HL-60 (cell line): ENCODE measurements at regions not wholly inside any gene's neighbourhood (a gene's known extent, or its start where the extent isn't known, plus 50 kb on each side); places are given as distances from the start of the nearest gene placed in this dataset.

Experiments
- DNase-seq, 2 experiments: peaks; one replicate each; pipeline ENCODE4 v3.0.0-alpha.2; 2010 to 2020; ENCODE audit warnings: low read depth in 1 of 2, low spot score in 1 of 2
- H3K27ac ChIP-seq: fragments of 250-450 bp; sonication (Bioruptor Pico); replicated peaks from 2 replicates; pipeline ENCODE4 v1.5.1; 2020; ENCODE audit warnings: mild to moderate bottlenecking, moderate library complexity
- H3K27me3 ChIP-seq: fragments of 250-450 bp; sonication (Bioruptor Pico); 2 replicates; pipeline ENCODE4 v1.5.1; 2021; ENCODE audit warnings: mild to moderate bottlenecking, moderate library complexity; ENCODE audit not compliant: insufficient read depth, poor library complexity, severe bottlenecking
- H3K4me3 ChIP-seq: replicated peaks from 2 replicates; pipeline ENCODE4 v1.5.1; 2011; ENCODE audit warnings: mild to moderate bottlenecking, control low read depth, low read length; ENCODE audit not compliant: insufficient read depth
- GABPA ChIP-seq: IDR thresholded peaks from 2 replicates; pipeline ENCODE4 v1.6.1; 2012; ENCODE audit warnings: low read depth
- POLR2AphosphoS5 ChIP-seq: IDR thresholded peaks from 2 replicates; pipeline ENCODE4 v1.6.1; 2012; ENCODE audit warnings: low read depth
- REST ChIP-seq: IDR thresholded peaks from 2 replicates; pipeline ENCODE4 v1.6.1; 2012; ENCODE audit warnings: low read depth; ENCODE audit not compliant: insufficient replicate concordance
- SPI1 ChIP-seq: IDR thresholded peaks from 2 replicates; pipeline ENCODE4 v1.6.1; 2012; ENCODE audit warnings: low read depth, mild to moderate bottlenecking, borderline replicate concordance
- TF ChIP-seq, protein P1 (sequence below): IDR thresholded peaks from one replicate; pipeline ENCODE4 v1.5.1; 2011; ENCODE audit warnings: low read length, control low read depth, inconsistent platforms; ENCODE audit not compliant: insufficient read depth

DNA sequence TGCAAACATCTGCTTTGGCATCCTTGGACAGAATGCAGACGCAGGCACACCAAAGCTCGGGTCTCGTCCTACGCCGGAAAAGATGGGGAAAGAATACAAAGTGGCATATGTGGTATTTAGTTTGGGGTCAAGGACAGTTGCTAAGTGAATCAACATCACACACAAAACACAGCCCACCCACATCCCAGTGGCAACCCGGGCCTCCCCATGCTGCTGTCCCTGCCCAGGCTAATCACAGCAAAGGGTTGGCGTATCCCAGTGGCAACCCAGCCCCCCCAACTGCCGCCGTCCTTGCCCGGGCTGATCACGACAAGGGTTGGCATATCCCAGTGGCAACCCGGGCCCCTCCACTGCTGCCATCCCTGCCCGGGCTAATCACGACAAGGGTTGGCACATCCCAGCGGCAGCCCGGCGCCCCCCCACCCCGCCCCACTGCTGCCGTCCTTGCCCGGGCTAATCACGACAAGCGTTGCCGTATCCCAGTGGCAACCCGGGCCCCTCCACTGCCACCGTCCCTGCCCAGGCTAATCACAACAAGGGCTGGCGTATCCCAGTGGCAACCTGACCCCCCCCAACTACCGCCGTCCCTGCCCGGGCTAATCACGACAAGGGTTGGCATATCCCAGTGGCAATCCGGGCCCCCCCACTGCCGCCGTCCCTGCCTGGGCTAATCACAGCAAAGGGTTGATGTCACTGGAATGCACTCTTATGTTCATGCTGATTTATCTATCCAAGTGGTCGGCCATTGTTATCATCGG lies 167.8 kb upstream of the SOX1 start:
- Histone ChIP-seq H3K4me3 (no peak overlapping the region), H3K27me3 (peaks cover 8% of the 10 kb centered on the region), H3K27ac (no peak overlapping the region)
- DNase-seq: no peak
- TF ChIP-seq, protein P1, sequence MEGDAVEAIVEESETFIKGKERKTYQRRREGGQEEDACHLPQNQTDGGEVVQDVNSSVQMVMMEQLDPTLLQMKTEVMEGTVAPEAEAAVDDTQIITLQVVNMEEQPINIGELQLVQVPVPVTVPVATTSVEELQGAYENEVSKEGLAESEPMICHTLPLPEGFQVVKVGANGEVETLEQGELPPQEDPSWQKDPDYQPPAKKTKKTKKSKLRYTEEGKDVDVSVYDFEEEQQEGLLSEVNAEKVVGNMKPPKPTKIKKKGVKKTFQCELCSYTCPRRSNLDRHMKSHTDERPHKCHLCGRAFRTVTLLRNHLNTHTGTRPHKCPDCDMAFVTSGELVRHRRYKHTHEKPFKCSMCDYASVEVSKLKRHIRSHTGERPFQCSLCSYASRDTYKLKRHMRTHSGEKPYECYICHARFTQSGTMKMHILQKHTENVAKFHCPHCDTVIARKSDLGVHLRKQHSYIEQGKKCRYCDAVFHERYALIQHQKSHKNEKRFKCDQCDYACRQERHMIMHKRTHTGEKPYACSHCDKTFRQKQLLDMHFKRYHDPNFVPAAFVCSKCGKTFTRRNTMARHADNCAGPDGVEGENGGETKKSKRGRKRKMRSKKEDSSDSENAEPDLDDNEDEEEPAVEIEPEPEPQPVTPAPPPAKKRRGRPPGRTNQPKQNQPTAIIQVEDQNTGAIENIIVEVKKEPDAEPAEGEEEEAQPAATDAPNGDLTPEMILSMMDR: no peak
- TF ChIP-seq SPI1 (no peak), POLR2AphosphoS5 (no peak)

GRCh38 chr13:111899714-111900389 lies 167.1 kb upstream of the SOX1 start:
- Histone ChIP-seq H3K27me3 (peaks cover 2% of the 10 kb centered on the region), H3K4me3 (no peak overlapping the region), H3K27ac (no peak overlapping the region)
- TF ChIP-seq POLR2AphosphoS5 (no peak), REST (no peak), GABPA (no peak), SPI1 (no peak)
- DNase-seq: no peak

- no peak overlapping the region for H3K27ac ChIP-seq
- no peak for DNase-seq
- no peaks in the 10 kb centered on the region for H3K27me3 ChIP-seq
- H3K4me3 ChIP-seq: no peak overlapping the region
- TF ChIP-seq, protein P1: no peak
- no peak for TF ChIP-seq SPI1
- TF ChIP-seq POLR2AphosphoS5: no peak
- TF ChIP-seq GABPA: no peak
- TF ChIP-seq REST: no peak
These were observed 166.4 kb upstream of the SOX1 start for GRCh38 chr13:111900390-111901131.

GRCh38 chr13:111901267-111901915 lies 165.6 kb upstream of the SOX1 start:
- Histone ChIP-seq H3K27me3 (no peaks in the 10 kb centered on the region), H3K27ac (no peak overlapping the region), H3K4me3 (no peak overlapping the region)
- TF ChIP-seq REST (no peak), GABPA (no peak), SPI1 (no peak), POLR2AphosphoS5 (no peak)
- TF ChIP-seq, protein P1: no peak
- DNase-seq: no peak
